Activated naive CD8-positive, alpha-beta T cell treated with anti-CD3 and anti-CD28 coated beads, Interleukin-2, amount 50 U/mL, for 24 hours (primary cell): ENCODE measurements at regions not wholly inside any gene's neighbourhood (a gene's known extent, or its start where the extent isn't known, plus 50 kb on each side); places are given as distances from the start of the nearest gene placed in this dataset.

Source experiments
- ATAC-seq: fragments of 150-1000 bp; cut with Tn5 transposase; one replicate; pipeline ENCODE4 v1.10.0; 2021
- DNase-seq: peaks from one replicate; pipeline ENCODE4 v3.0.0; 2021
- H3K27ac Mint-ChIP-seq: one replicate; pipeline ENCODE4 v1.8.0; 2021; ENCODE audit warnings: mild to moderate bottlenecking, mixed read lengths
- H3K27me3 Mint-ChIP-seq: one replicate; pipeline ENCODE4 v1.8.0; 2021; ENCODE audit warnings: mixed read lengths
- H3K36me3 Mint-ChIP-seq: one replicate; pipeline ENCODE4 v1.8.0; 2021; ENCODE audit warnings: low read depth, mixed read lengths
- H3K4me1 Mint-ChIP-seq: one replicate; pipeline ENCODE4 v1.8.0; 2021; ENCODE audit warnings: mixed read lengths
- H3K4me3 Mint-ChIP-seq: one replicate; pipeline ENCODE4 v1.8.0; 2021; ENCODE audit warnings: mild to moderate bottlenecking, moderate library complexity, mixed read lengths
- H3K9me3 Mint-ChIP-seq: one replicate; pipeline ENCODE4 v1.8.0; 2021; ENCODE audit warnings: mixed read lengths

DNA sequence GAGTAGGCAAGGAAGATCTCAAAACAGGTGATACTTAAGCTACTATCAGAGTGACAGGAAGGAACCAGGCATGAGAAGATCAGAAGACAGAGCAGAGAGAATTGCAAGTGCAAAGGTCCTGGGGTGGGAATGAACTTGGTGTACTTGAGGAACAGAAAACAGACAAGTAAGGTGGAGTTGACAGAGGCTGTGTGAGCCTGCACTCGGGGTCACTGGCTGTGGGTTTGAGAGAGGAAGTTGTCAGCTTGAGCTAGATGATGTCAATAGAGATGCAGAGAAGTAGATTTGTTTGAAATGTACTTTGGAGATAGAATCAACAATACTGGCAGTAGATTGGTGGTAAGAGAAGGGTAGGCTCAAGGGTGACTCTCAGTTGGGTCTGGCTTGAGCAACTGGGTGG lies 209.5 kb downstream of the CLIC5 start:
- ATAC-seq (no peak), DNase-seq (no peak)
- no peak overlapping the region for H3K4me3 Mint-ChIP-seq
- no peak overlapping the region for H3K27ac Mint-ChIP-seq
- no peaks in the 10 kb centered on the region for H3K9me3 Mint-ChIP-seq
- H3K27me3 Mint-ChIP-seq = peaks cover 14% of the 10 kb centered on the region
- no peaks in the 10 kb centered on the region for H3K4me1 Mint-ChIP-seq
- H3K36me3 Mint-ChIP-seq = no peaks in the 10 kb centered on the region

DNA sequence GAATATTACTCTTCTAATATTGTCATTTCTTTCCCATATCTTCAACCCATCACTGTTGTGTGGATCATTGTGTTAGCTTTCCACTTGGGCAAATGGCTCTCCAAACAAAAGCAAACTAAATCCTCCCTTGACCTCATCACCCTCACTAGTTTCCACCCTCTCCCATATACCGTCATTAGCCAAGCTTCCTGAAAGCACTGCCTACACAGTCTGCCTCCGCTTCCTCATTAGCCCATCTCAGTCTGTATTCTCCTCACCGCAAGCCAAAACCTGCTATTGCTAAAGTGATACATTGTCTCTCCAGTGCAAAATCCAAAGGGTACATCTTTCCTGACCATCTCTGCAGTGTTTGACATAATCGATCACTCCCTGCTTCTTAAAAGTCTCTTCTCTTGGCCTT lies 212.6 kb downstream of the CLIC5 start:
- Mint-ChIP-seq H3K4me3 (no peak overlapping the region), H3K27me3 (peaks cover 4% of the 10 kb centered on the region), H3K27ac (no peak overlapping the region), H3K9me3 (no peaks in the 10 kb centered on the region), H3K4me1 (no peaks in the 10 kb centered on the region), H3K36me3 (no peaks in the 10 kb centered on the region)
- ATAC-seq (no peak), DNase-seq (no peak)

DNA sequence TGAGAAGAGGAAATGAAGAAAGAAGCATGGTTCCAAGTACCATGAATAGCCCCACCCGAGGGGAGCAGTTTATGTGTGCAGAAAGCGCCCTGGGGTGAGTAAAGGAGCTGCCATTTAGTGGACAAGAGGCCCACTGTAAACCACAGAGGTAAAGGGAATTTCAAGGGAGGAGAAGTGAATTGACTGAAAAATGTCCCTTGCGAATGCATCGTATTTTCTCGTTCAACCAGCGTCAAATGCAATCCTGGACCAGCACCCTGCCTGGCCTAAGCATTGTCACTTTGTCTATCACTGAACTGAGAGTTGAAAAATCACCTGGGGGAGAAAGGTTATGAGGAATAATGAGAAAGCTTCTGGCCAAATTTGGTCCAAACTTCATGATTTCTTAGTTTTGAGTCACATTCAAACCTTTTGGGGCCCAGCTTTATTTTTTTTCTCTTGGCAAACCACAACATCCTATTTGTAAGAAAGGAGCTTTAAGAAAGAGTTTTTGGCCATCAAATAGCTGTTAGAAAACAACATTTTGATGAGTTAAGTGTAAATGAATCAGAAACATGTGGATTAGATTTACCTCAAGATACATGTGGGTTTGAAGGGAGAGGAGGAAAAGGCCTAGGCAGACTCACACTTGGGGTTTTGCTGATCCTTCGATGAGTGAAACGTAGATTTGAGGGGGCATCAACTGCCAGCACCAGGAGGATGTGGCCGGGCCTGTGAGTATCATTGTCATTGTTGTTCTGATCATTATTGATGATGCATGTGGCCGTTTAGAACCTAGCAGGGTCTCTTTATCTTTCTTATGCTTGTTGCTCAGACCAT lies 214.0 kb downstream of the CLIC5 start:
- H3K27ac Mint-ChIP-seq = no peak overlapping the region
- H3K4me3 Mint-ChIP-seq = peak overlapping the region; percentile 6
- DNase-seq = peak; percentile 57
- H3K9me3 Mint-ChIP-seq = no peaks in the 10 kb centered on the region
- H3K27me3 Mint-ChIP-seq = peaks cover 10% of the 10 kb centered on the region
- ATAC-seq = peak; percentile 94
- peaks cover 2% of the 10 kb centered on the region for H3K4me1 Mint-ChIP-seq
- no peaks in the 10 kb centered on the region for H3K36me3 Mint-ChIP-seq

DNA sequence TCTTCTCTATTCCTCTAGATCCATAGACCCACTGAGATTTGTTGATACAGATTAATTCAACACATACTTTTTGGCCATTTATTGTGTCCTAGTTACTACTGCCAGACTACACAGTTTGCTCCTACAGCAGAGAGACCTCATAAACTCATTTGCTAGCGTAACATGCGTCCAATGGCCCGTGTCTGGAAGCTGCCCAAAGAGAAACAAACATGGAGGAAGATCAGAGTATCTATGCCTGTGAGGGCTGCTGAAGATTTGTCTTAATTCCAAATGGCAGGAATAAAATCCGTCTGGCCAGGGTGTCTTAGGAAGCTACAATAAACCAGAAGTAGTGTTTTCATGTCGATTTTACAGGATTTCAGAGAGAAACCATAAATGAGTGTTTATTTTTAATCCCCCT lies 214.7 kb downstream of the CLIC5 start:
- Mint-ChIP-seq H3K9me3 (no peaks in the 10 kb centered on the region), H3K27ac (no peak overlapping the region), H3K27me3 (peaks cover 10% of the 10 kb centered on the region), H3K4me3 (no peak overlapping the region), H3K36me3 (no peaks in the 10 kb centered on the region), H3K4me1 (peaks cover 2% of the 10 kb centered on the region)
- DNase-seq (no peak), ATAC-seq (no peak)

DNA sequence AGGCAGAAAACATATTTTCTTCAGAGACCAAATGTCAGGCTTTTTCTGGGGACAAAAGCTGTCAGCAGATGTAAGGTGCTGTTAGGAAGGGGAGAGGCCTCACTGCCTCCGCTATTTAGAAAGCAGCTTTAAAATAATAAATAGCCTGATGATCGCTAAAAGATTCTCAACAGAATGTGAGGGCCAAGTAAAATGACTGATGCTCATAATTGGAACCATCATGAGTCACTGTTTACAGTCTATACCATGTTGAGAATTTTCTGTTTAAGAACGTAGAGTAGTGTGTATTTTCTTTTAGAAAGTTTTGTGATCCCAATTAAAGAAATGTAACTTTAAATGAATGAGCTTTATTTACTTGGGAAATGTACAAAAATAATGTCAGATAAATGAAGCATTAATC lies 220.0 kb downstream of the CLIC5 start:
- Mint-ChIP-seq H3K4me1 (peaks cover 16% of the 10 kb centered on the region), H3K4me3 (no peak overlapping the region), H3K27ac (no peak overlapping the region), H3K36me3 (no peaks in the 10 kb centered on the region), H3K9me3 (no peaks in the 10 kb centered on the region), H3K27me3 (peaks cover 11% of the 10 kb centered on the region)
- DNase-seq (no peak), ATAC-seq (no peak)

DNA sequence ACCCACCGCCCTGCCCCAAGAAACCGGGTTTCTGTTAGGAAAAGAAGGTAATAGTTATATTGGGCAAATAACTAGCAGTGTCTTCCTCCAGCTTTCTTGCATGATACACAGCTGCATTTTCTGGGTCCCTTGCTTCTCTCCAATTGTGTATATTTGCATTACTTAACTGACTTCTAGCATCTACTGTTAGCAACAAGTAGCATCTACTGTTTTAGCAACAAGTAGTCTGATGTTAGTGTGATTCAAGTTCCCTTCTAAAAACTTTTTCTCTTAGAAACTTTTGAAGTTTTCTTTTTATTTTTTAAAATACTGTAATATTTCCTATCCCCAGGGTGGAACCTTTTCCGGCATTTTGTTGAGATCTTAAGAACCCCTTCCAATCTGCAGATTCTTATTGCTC lies 221.2 kb downstream of the CLIC5 start:
- no peak for ATAC-seq
- no peak overlapping the region for H3K27ac Mint-ChIP-seq
- no peaks in the 10 kb centered on the region for H3K36me3 Mint-ChIP-seq
- peaks cover 11% of the 10 kb centered on the region for H3K27me3 Mint-ChIP-seq
- H3K9me3 Mint-ChIP-seq = no peaks in the 10 kb centered on the region
- peaks cover 18% of the 10 kb centered on the region for H3K4me1 Mint-ChIP-seq
- no peak for DNase-seq
- H3K4me3 Mint-ChIP-seq = no peak overlapping the region

DNA sequence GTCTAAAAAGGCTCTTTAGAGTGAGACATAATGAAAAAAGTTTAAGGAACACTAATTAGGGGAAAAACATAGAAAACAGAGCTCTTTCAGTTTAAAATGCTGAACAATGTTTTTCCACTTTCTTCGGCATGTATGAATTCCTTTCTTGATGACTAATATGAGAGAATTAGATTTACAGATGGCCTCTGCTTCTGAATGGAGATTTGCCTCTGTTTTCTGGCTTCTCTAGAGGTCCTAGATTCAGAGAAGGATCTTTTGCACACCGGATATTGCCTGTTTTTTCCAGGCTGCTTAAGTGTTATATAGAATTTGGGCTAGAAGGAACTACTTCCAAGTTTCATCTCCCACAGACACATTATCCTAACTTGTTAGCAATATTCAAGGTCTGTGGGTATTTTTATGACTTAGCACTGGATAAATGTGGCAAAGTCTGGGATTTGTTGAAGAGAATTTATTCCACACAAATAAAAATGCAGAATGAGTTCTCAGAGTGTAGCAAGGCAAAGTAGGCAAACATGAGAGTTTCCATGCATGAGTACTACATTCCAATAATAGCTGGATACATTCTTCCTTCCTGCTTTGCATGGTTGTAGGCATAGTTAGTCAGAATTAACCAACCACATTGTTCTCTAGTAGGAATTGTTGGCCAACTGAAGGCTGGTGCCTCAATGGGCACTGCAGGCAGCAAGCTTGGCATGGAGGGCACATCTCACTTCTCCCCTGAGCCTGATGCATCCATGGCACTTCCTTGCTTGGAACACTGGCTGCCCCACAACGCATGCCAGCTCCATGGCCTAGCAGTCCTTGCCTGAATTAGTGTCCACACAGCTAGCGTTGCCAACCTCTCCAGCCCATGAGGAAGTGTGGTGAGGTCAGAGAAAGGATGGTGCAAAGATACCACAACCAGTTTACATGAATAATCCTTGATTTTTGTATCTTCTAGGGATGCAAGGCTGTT lies 224.2 kb downstream of the CLIC5 start:
- no peak for ATAC-seq
- Mint-ChIP-seq H3K27ac (no peak overlapping the region), H3K4me3 (no peak overlapping the region), H3K4me1 (peaks cover 16% of the 10 kb centered on the region), H3K27me3 (peaks cover 6% of the 10 kb centered on the region), H3K36me3 (no peaks in the 10 kb centered on the region), H3K9me3 (no peaks in the 10 kb centered on the region)
- no peak for DNase-seq

DNA sequence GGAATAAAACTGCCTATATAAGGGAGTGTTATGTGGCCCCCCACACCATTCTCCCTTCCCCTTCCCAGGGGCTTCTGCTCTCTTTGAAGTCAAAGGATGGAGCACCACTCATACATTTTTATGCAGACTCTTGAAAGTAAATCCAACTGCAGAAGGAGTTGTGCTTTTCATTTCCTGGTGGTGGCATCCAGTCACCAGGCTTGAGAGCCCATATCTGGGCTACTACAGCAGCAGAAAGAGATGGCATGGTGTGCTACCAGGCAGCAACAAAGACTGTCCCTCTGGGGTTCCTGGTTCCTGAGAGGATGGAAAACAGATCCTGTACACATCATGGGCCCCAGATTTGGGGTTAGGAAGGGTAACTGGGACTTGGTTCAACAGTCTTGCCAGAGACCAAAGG lies 226.4 kb downstream of the CLIC5 start:
- no peaks in the 10 kb centered on the region for H3K36me3 Mint-ChIP-seq
- no peak overlapping the region for H3K4me3 Mint-ChIP-seq
- DNase-seq = no peak
- no peak overlapping the region for H3K27ac Mint-ChIP-seq
- peaks cover 3% of the 10 kb centered on the region for H3K27me3 Mint-ChIP-seq
- H3K9me3 Mint-ChIP-seq = no peaks in the 10 kb centered on the region
- H3K4me1 Mint-ChIP-seq = peaks cover 16% of the 10 kb centered on the region
- no peak for ATAC-seq

DNA sequence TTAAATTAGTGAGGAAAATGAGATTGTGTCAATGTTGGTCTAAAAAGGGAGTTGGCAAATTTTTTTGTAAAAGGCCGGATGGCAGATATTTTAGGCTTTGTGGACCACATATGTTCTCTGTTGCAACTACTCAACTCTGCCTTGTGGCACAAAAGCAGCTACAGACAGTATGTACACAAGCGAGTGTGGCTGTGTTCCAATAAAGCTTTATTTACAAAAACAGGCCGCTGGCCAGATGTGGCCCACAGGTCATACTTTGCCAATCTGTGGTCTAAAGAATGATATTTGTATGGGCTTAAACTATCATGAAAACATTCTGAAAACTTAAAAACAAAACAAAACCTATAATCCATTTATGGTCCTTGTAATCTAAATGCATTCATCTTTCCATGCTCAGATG lies 228.3 kb downstream of the CLIC5 start:
- Mint-ChIP-seq H3K36me3 (no peaks in the 10 kb centered on the region), H3K27me3 (no peaks in the 10 kb centered on the region), H3K4me3 (no peak overlapping the region), H3K4me1 (peaks cover 13% of the 10 kb centered on the region), H3K27ac (no peak overlapping the region), H3K9me3 (no peaks in the 10 kb centered on the region)
- DNase-seq (no peak), ATAC-seq (no peak)

DNA sequence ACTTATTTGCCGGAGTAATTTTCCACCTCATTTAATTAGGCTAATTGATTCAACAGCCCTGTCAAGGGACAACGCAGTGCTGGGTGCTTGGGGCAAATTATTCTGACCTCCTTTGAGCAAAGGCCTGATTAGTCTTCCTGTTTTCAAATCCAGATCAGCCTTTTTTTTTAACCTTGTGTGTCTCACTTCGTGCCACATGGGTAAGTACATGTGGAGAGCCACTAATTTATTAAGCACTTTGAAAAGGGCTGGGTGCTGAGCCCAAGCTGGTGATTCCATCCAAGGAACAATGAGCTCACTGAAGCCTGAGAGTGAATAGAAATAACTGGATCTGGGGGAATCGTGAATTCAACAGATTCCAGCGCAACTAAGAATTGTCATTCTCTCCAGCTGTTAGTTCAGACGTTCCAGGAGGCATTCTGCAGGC lies 229.3 kb downstream of the CLIC5 start:
- ATAC-seq = no peak
- DNase-seq = no peak
- no peak overlapping the region for H3K27ac Mint-ChIP-seq
- H3K4me1 Mint-ChIP-seq = peaks cover 8% of the 10 kb centered on the region
- H3K36me3 Mint-ChIP-seq = no peaks in the 10 kb centered on the region
- no peaks in the 10 kb centered on the region for H3K27me3 Mint-ChIP-seq
- H3K4me3 Mint-ChIP-seq = no peak overlapping the region
- no peaks in the 10 kb centered on the region for H3K9me3 Mint-ChIP-seq

DNA sequence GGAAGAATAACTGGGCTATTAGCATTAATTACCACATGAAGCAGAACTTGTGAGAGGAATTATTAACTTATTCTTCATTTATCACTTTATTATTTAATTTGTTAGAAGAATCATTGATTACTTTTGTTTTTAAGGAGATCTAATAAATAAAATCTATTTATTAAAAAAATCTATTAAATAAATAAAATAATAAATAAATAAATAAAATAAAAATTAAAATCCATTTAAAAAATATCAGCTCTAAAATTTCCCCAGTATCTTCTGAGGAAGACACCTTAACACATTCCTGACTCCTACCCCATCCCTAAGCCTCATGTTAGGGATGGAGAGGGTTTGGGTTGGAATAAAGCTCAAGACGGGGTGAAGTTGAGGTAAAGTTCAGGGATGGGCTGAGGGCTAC lies 231.4 kb downstream of the CLIC5 start:
- Mint-ChIP-seq H3K27ac (no peak overlapping the region), H3K4me3 (no peak overlapping the region), H3K36me3 (no peaks in the 10 kb centered on the region), H3K9me3 (no peaks in the 10 kb centered on the region), H3K27me3 (no peaks in the 10 kb centered on the region), H3K4me1 (no peaks in the 10 kb centered on the region)
- no peak for DNase-seq
- no peak for ATAC-seq

DNA sequence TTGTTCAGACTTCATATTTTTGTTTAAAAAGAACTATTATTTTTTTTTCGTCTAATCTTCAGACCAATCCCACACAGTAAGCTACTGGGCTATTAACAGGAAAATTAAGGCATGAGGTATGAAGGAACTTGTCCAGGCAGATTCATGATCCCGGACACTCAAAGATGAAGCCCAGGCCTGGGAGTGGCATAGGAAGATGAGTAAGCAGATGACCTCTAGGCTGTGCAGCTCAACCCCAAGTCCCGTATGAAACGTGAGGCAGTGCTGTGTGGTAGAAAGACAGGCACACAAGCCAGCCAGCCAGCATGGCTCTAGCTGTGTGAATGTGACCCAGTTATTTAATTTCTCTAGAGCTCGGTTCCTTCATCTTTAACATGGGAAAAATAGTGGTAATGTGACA lies 231.9 kb downstream of the CLIC5 start:
- DNase-seq (no peak), ATAC-seq (no peak)
- Mint-ChIP-seq H3K36me3 (no peaks in the 10 kb centered on the region), H3K4me1 (no peaks in the 10 kb centered on the region), H3K27me3 (no peaks in the 10 kb centered on the region), H3K9me3 (no peaks in the 10 kb centered on the region), H3K27ac (no peak overlapping the region), H3K4me3 (no peak overlapping the region)

DNA sequence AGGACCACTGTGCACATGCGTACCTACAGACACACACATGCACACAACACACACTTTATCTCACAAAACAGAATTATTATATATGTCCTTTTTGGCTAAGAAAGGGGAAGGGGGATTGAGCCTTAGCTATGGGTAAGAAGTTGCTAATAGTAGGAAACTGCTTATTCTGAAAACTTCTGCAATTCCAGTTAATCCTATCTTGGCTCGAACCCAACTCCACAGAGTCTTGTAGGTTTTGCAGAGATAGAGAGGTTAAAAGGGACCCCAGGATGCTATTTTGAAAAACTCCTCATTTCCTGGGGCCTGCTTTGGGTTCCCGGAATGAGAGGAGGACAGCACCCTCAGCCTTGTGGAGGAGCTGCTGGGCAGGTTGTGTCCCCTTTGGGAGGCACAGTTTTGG lies 233.8 kb downstream of the CLIC5 start:
- Mint-ChIP-seq H3K27me3 (peaks cover 2% of the 10 kb centered on the region), H3K27ac (no peak overlapping the region), H3K9me3 (no peaks in the 10 kb centered on the region), H3K4me3 (no peak overlapping the region), H3K4me1 (no peaks in the 10 kb centered on the region), H3K36me3 (no peaks in the 10 kb centered on the region)
- DNase-seq (no peak), ATAC-seq (no peak)

DNA sequence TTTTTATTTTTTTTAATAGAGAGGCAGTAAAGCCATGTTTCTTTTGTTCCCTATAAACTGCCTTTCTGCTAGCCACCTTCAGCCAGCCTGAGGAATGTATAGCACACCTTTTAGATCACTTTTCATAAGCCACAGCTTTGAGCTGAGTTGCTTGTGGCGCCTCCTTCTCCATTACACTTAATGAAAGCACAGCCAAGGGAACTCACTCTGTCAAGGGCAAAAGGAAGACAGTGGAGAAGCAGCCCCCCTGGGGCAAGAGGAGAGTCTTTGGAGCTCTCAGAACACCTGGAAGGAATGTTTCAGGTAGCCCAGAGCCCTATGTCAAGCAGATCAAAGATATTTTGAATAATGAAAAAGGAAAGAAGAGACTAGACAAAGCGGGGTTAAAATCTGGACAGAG lies 235.1 kb downstream of the CLIC5 start:
- H3K4me1 Mint-ChIP-seq = no peaks in the 10 kb centered on the region
- H3K4me3 Mint-ChIP-seq = no peak overlapping the region
- no peaks in the 10 kb centered on the region for H3K9me3 Mint-ChIP-seq
- H3K27me3 Mint-ChIP-seq = peaks cover 2% of the 10 kb centered on the region
- no peaks in the 10 kb centered on the region for H3K36me3 Mint-ChIP-seq
- no peak for ATAC-seq
- no peak for DNase-seq
- no peak overlapping the region for H3K27ac Mint-ChIP-seq
